ENCODE measurements at regions not wholly inside any gene's neighbourhood (a gene's known extent, or its start where the extent isn't known, plus 50 kb on each side); places are given as distances from the start of the nearest gene placed in this dataset.
"Not testable (repeated sequence)": the region's sequence is repeated elsewhere in the genome, so short reads cannot be mapped to it uniquely, and the experiment has no call there.

- Histone ChIP-seq H3K4me2 (ENCODE audit: insufficient read depth, low read length) (no peak overlapping the region), H3K79me2 (ENCODE audit: insufficient read depth, low read length) (no peaks in the 10 kb centered on the region), H4K20me1 (ENCODE audit: insufficient read depth, low read length) (no peaks in the 10 kb centered on the region), H3K36me3 (ENCODE audit: insufficient read depth, low read length) (no peaks in the 10 kb centered on the region), H3K27me3 (ENCODE audit: insufficient read depth, low read length) (no peaks in the 10 kb centered on the region), H2AFZ (ENCODE audit: low read length) (no peak overlapping the region), H3K4me3 (ENCODE audit: insufficient read depth, low read length) (no peak overlapping the region), H3K9me3 (ENCODE audit: low read depth, low read length) (no peaks in the 10 kb centered on the region), H3K27ac (ENCODE audit: low read depth, low read length) (no peak overlapping the region), H3K4me1 (ENCODE audit: insufficient read depth, low read length) (no peaks in the 10 kb centered on the region)
- DNase-seq (ENCODE audit: insufficient read length, low spot score, missing footprints): no peak
- TF ChIP-seq, protein P1, sequence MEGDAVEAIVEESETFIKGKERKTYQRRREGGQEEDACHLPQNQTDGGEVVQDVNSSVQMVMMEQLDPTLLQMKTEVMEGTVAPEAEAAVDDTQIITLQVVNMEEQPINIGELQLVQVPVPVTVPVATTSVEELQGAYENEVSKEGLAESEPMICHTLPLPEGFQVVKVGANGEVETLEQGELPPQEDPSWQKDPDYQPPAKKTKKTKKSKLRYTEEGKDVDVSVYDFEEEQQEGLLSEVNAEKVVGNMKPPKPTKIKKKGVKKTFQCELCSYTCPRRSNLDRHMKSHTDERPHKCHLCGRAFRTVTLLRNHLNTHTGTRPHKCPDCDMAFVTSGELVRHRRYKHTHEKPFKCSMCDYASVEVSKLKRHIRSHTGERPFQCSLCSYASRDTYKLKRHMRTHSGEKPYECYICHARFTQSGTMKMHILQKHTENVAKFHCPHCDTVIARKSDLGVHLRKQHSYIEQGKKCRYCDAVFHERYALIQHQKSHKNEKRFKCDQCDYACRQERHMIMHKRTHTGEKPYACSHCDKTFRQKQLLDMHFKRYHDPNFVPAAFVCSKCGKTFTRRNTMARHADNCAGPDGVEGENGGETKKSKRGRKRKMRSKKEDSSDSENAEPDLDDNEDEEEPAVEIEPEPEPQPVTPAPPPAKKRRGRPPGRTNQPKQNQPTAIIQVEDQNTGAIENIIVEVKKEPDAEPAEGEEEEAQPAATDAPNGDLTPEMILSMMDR (IDR thresholded peaks at IDR 0.05; ENCODE audit: extremely low read depth, low read depth, low read length): no peak
Observed at GRCh38 chr19:28614634-28615545, 598.1 kb downstream of the UQCRFS1 start.

DNA sequence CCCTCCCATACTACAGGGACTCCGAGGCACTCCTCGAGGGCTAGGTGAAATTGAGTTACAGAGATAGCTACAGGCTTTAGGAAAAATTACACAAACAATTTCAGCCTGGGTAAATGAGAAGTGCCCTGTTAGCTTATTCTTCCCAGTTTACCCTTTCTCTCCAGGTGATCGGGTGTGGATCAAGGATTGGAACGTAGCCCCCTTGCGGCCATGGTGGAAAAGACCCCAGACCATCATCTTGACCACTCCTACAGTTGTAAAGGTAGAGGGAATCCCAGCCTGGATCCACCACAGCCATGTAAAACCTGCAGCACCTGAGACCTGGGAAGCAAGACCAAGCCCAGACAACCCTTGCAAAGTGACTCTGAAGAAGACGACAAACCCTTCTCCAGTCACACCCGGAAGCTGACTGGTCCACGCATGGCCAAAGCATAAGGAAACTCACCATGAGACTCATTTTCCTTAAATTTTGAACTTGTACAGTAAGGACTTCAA is 600.6 kb downstream of the UQCRFS1 start:
- TF ChIP-seq, protein P1 (IDR thresholded peaks at IDR 0.05; ENCODE audit: extremely low read depth, low read depth, low read length): no peak
- Histone ChIP-seq H3K27ac (ENCODE audit: low read depth, low read length) (no peak overlapping the region), H4K20me1 (ENCODE audit: insufficient read depth, low read length) (no peaks in the 10 kb centered on the region), H3K4me1 (ENCODE audit: insufficient read depth, low read length) (no peaks in the 10 kb centered on the region), H3K27me3 (ENCODE audit: insufficient read depth, low read length) (no peaks in the 10 kb centered on the region), H3K9me3 (ENCODE audit: low read depth, low read length) (no peaks in the 10 kb centered on the region), H3K36me3 (ENCODE audit: insufficient read depth, low read length) (no peaks in the 10 kb centered on the region), H3K4me3 (ENCODE audit: insufficient read depth, low read length) (no peak overlapping the region), H3K4me2 (ENCODE audit: insufficient read depth, low read length) (no peak overlapping the region), H3K79me2 (ENCODE audit: insufficient read depth, low read length) (no peaks in the 10 kb centered on the region), H2AFZ (ENCODE audit: low read length) (no peak overlapping the region)
- DNase-seq (ENCODE audit: insufficient read length, low spot score, missing footprints): no peak

DNA sequence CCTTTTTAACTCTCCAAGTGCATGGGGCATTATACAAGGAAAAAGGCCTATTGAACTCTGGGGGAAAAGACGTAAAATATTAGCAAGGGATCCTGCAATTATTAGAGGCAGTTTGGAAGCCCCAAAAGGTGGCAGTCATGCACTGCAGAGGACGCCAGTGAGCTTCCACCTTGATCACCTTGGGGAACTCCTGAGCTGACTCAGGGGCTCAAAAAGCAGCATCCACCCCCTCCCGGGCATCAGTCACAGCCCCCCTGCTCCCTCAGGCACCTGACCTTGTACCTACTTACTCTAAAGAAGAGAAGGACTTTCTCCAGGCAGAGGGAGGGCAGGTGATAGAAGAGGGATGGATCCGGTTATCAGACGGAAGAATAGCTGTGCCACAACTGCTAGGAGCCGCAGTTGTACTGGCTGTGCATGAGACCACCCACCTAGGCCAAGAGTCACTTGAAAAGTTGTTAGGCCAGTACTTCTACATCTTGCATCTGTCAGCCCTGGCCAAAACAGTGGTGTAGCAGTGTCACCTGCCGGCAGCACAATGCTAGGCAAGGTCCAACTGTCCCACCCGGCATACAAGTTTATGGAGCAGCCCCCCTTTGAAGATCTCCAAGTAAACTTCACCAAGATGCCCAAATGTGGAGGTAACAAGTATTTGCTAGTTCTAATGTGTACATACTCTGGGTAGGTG is 601.6 kb downstream of the UQCRFS1 start:
- not testable (repeated sequence) for H3K27ac ChIP-seq (ENCODE audit: low read depth, low read length); DNase-seq (ENCODE audit: insufficient read length, low spot score, missing footprints); H3K36me3 ChIP-seq (ENCODE audit: insufficient read depth, low read length); H4K20me1 ChIP-seq (ENCODE audit: insufficient read depth, low read length); H3K9me3 ChIP-seq (ENCODE audit: low read depth, low read length); H3K4me3 ChIP-seq (ENCODE audit: insufficient read depth, low read length); H3K79me2 ChIP-seq (ENCODE audit: insufficient read depth, low read length); H2AFZ ChIP-seq (ENCODE audit: low read length); H3K4me2 ChIP-seq (ENCODE audit: insufficient read depth, low read length); H3K4me1 ChIP-seq (ENCODE audit: insufficient read depth, low read length); H3K27me3 ChIP-seq (ENCODE audit: insufficient read depth, low read length)

DNA sequence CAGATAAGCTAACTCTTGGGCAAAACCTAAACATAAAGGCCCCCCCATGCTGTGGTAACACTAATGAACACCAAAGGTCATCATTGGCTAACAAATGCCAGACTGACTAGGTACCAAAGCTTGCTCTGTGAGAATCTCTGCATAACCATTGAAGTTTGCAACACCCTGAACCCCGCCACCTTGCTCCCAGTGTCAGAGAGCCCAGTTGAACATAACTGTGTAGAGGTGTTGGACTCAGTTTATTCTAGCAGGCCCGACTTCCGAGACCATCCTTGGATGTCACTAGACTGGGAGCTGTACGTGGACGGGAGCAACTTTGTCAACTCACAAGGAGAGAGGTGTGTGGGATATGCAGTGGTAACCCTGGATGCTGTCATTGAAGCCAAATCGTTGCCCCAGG is 602.2 kb downstream of the UQCRFS1 start:
- no peaks in the 10 kb centered on the region for H3K27me3 ChIP-seq (ENCODE audit: insufficient read depth, low read length)
- TF ChIP-seq, protein P1 (IDR thresholded peaks at IDR 0.05; ENCODE audit: extremely low read depth, low read depth, low read length): no peak
- no peaks in the 10 kb centered on the region for H4K20me1 ChIP-seq (ENCODE audit: insufficient read depth, low read length)
- no peak overlapping the region for H2AFZ ChIP-seq (ENCODE audit: low read length)
- H3K79me2 ChIP-seq (ENCODE audit: insufficient read depth, low read length): no peaks in the 10 kb centered on the region
- H3K36me3 ChIP-seq (ENCODE audit: insufficient read depth, low read length): no peaks in the 10 kb centered on the region
- DNase-seq (ENCODE audit: insufficient read length, low spot score, missing footprints): no peak
- H3K27ac ChIP-seq (ENCODE audit: low read depth, low read length): no peak overlapping the region
- H3K4me2 ChIP-seq (ENCODE audit: insufficient read depth, low read length): no peak overlapping the region
- H3K9me3 ChIP-seq (ENCODE audit: low read depth, low read length): no peaks in the 10 kb centered on the region
- H3K4me3 ChIP-seq (ENCODE audit: insufficient read depth, low read length): no peak overlapping the region
- H3K4me1 ChIP-seq (ENCODE audit: insufficient read depth, low read length): no peaks in the 10 kb centered on the region

Data from osteoblast (primary cell).